GM06990 (cell line): ENCODE measurements at regions not wholly inside any gene's neighbourhood (a gene's known extent, or its start where the extent isn't known, plus 50 kb on each side); places are given as distances from the start of the nearest gene placed in this dataset.

Experiments used
- DNase-seq: peaks from one replicate; pipeline ENCODE4 v3.0.0-alpha.2; 2011; ENCODE audit not compliant: insufficient read length; ENCODE audit errors: extremely low read depth
- H3K27me3 ChIP-seq: replicated peaks from 2 replicates; pipeline ENCODE4 v1.6.0; 2011; ENCODE audit warnings: low read length; ENCODE audit not compliant: control insufficient read depth, insufficient read depth
- H3K36me3 ChIP-seq: 2 replicates; pipeline ENCODE4 v1.5.1; 2011; ENCODE audit warnings: low read length; ENCODE audit not compliant: control insufficient read depth, insufficient read depth
- H3K4me3 ChIP-seq: replicated peaks from 2 replicates; pipeline ENCODE4 v1.5.1; 2011; ENCODE audit warnings: low read depth, mild to moderate bottlenecking, control low read depth, low read length
- CTCF ChIP-seq: IDR thresholded peaks from 2 replicates; pipeline ENCODE4 v1.5.1; 2011; ENCODE audit warnings: low read length, control low read depth, mild to moderate bottlenecking, inconsistent platforms; ENCODE audit not compliant: insufficient read depth, poor library complexity, severe bottlenecking

DNA sequence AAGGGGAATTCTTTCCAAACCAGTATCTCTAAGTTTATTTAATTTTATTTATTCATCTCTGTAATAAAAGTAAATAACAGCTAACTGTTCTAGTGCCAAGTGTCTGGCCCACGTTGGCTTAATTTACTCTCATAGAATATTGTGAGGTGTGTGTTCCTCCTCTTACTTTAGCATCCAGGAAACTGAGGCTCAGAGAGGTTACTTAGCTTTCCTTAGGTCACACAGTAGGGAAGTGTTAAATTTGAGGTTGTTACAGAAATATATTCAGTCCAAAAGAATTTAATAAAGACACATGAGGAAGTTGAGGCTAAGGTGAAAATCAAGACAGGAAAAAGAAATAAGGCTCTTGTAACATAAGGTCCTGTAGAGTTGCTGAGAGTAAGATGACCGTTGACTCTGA lies 84.4 kb upstream of the MRPS22 start:
- DNase-seq, result no peak
- Histone ChIP-seq H3K27me3 (no peaks in the 10 kb centered on the region; the same call in none of the 2 replicates), H3K36me3 (no peaks in the 10 kb centered on the region), H3K4me3 (no peak overlapping the region)
- no peak for TF ChIP-seq CTCF

DNA sequence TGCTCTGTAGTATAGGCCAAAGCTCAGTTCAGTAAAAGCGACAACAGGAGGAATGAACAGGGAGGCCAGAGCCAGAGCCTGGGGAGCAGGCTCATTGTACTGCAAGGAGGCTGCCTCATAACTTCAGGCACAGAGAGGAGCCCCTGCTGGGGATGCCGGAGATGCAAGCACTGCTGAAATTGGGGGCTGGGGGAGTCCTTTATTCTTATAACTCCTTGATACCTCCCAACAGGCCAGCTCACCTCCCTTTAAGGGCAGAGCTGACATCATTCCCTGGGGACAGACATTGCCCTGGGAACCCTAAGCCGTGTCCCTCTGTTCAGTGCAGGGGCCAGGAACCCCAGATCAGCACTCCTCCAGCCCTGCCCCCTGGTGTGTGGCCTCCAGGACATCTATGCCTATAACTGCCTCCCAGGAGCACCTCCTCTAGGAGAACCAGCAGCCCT lies 83.8 kb upstream of the MRPS22 start:
- no peak for TF ChIP-seq CTCF
- H3K36me3 ChIP-seq, result no peaks in the 10 kb centered on the region
- H3K4me3 ChIP-seq, result no peak overlapping the region
- H3K27me3 ChIP-seq, result no peaks in the 10 kb centered on the region; the same call in none of the 2 replicates
- DNase-seq, result no peak

- Histone ChIP-seq H3K4me3 (no peak overlapping the region), H3K27me3 (no peaks in the 10 kb centered on the region; the same call in none of the 2 replicates), H3K36me3 (no peaks in the 10 kb centered on the region)
- no peak for DNase-seq
- no peak for TF ChIP-seq CTCF
These were observed 82.8 kb upstream of the MRPS22 start for GRCh38 chr3:139260793-139261736.

- no peak overlapping the region for H3K4me3 ChIP-seq
- H3K36me3 ChIP-seq, result no peaks in the 10 kb centered on the region
- DNase-seq, result no peak
- TF ChIP-seq CTCF, result no peak
- H3K27me3 ChIP-seq, result no peaks in the 10 kb centered on the region; the same call in none of the 2 replicates
These were observed 81.8 kb upstream of the MRPS22 start for GRCh38 chr3:139261754-139262586.

GRCh38 chr3:139263798-139264197 lies 80.0 kb upstream of the MRPS22 start:
- Histone ChIP-seq H3K27me3 (no peaks in the 10 kb centered on the region; the same call in none of the 2 replicates), H3K36me3 (no peaks in the 10 kb centered on the region), H3K4me3 (no peak overlapping the region)
- no peak for DNase-seq
- TF ChIP-seq CTCF, result no peak
